Activated naive CD4-positive, alpha-beta T cell treated with anti-CD3 and anti-CD28 coated beads, Interleukin-2, amount 10 ng/mL, durations not matched to agents 7 days and 5 days (primary cell): ENCODE measurements at regions not wholly inside any gene's neighbourhood (a gene's known extent, or its start where the extent isn't known, plus 50 kb on each side); places are given as distances from the start of the nearest gene placed in this dataset.

Experiments used
- CTCF ChIA-PET: fragments of 350-600 bp; sonication (Branson Sonifier 250); formaldehyde crosslinking; loops from one replicate; lab custom pipeline; 2021; ENCODE audit warnings: antibody characterized with exemption; lab: Charles Lee
- DNase-seq: peaks from one replicate; pipeline ENCODE4 v3.0.0-alpha.2; 2020
- H3K27ac Mint-ChIP-seq: one replicate; pipeline ENCODE4 v1.8.0; 2021; ENCODE audit warnings: mild to moderate bottlenecking, moderate library complexity, mixed read lengths
- H3K27me3 Mint-ChIP-seq: one replicate; pipeline ENCODE4 v1.8.0; 2021; ENCODE audit warnings: mild to moderate bottlenecking, mixed read lengths
- H3K36me3 Mint-ChIP-seq: one replicate; pipeline ENCODE4 v1.8.0; 2021; ENCODE audit warnings: mixed read lengths
- H3K4me1 Mint-ChIP-seq: one replicate; pipeline ENCODE4 v1.8.0; 2021; ENCODE audit warnings: mixed read lengths
- H3K4me3 Mint-ChIP-seq: one replicate; pipeline ENCODE4 v1.8.0; 2021; ENCODE audit warnings: mild to moderate bottlenecking, moderate library complexity, mixed read lengths
- H3K9me3 Mint-ChIP-seq: one replicate; pipeline ENCODE4 v1.8.0; 2021; ENCODE audit warnings: mixed read lengths

DNA sequence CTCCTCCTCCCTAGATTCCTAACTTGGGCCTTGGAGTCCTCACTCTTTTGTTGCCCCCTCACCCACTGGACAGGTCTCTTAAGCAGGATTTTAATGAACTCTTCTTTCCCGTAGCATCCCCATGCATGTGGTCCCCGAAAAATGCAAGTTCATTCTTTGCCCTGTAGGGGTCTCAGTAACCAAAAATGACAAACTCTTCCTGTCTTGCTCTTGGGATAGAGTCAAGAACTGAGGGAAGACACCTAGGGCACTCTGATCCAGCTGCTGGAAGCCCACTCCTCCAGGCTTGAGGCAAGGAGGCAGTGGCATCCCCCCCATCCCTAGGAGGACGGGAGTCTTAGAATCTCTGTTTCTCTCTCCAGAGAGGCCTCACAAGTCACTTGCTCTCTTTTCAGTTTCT, 987.0 kb downstream of the DIAPH3 start:
- Mint-ChIP-seq H3K27me3 (no peaks in the 10 kb centered on the region), H3K4me1 (no peaks in the 10 kb centered on the region), H3K27ac (no peak overlapping the region), H3K4me3 (no peak overlapping the region), H3K36me3 (no peaks in the 10 kb centered on the region), H3K9me3 (peaks cover 2% of the 10 kb centered on the region)
- DNase-seq: no peak
- CTCF ChIA-PET: no interaction called here

- Mint-ChIP-seq H3K36me3 (no peaks in the 10 kb centered on the region), H3K27ac (no peak overlapping the region), H3K27me3 (no peaks in the 10 kb centered on the region), H3K4me3 (no peak overlapping the region), H3K4me1 (no peaks in the 10 kb centered on the region), H3K9me3 (peaks cover 2% of the 10 kb centered on the region)
- CTCF ChIA-PET: no interaction called here
- DNase-seq: no peak
Measured at GRCh38 chr13:59178344-59178743, 985.4 kb downstream of the DIAPH3 start.

DNA sequence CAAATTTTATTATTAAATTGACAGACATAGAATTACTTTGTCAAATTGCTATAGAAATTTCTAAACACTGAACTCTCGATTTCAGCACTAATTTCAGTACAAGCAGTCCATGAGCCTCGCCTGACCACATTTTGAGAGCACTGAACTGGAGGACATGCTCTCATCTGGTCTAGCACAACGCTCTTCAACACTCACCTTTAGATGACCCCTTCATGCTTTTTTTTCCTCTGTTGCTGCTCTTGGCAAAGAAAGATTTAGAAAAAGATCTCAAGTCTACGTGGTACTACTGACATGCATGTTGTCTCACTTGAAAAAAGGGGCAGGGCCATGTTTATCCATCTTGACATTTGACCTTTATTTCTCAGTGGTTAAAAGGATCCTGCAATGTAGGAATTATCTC, 981.5 kb downstream of the DIAPH3 start:
- no peak overlapping the region for H3K27ac Mint-ChIP-seq
- H3K36me3 Mint-ChIP-seq: no peaks in the 10 kb centered on the region
- H3K9me3 Mint-ChIP-seq: peaks cover 2% of the 10 kb centered on the region
- CTCF ChIA-PET: no interaction called here
- no peak overlapping the region for H3K4me3 Mint-ChIP-seq
- no peaks in the 10 kb centered on the region for H3K27me3 Mint-ChIP-seq
- DNase-seq: no peak
- no peaks in the 10 kb centered on the region for H3K4me1 Mint-ChIP-seq

- DNase-seq: no peak
- Mint-ChIP-seq H3K27me3 (no peaks in the 10 kb centered on the region), H3K36me3 (no peaks in the 10 kb centered on the region), H3K4me3 (no peak overlapping the region), H3K9me3 (peaks cover 2% of the 10 kb centered on the region), H3K4me1 (no peaks in the 10 kb centered on the region), H3K27ac (no peak overlapping the region)
- CTCF ChIA-PET: no interaction called here
Measured at GRCh38 chr13:59197397-59197796, 966.3 kb downstream of the DIAPH3 start.

GRCh38 chr13:59201841-59202240, 961.9 kb downstream of the DIAPH3 start:
- CTCF ChIA-PET: no interaction called here
- no peaks in the 10 kb centered on the region for H3K27me3 Mint-ChIP-seq

DNA sequence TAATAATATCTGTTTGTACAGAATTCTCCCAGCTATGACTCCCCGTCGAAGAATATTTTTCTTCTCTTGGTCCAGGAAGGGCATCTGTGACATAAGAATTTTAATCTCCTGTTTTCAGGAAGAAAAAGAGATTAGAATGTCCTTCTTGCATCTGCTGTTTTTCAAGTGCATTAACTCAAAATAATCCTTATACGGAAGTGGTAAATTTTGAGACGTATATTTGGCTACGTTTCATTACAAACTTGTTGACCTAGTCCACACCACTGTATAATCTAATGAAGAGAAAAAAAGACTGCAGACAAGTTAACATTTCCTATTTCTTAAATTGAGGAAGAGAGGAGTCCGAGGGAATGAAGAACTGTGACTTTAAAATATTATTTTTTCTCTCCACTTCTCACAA, 959.9 kb downstream of the DIAPH3 start:
- Mint-ChIP-seq H3K36me3 (no peaks in the 10 kb centered on the region), H3K27me3 (no peaks in the 10 kb centered on the region), H3K4me3 (no peak overlapping the region), H3K9me3 (no peaks in the 10 kb centered on the region), H3K27ac (no peak overlapping the region), H3K4me1 (no peaks in the 10 kb centered on the region)
- CTCF ChIA-PET: no interaction called here
- no peak for DNase-seq

More at GRCh38 chr13:59201841-59202240, 961.9 kb downstream of the DIAPH3 start:
- H3K4me1 Mint-ChIP-seq: no peaks in the 10 kb centered on the region
- no peak for DNase-seq
- H3K9me3 Mint-ChIP-seq: no peaks in the 10 kb centered on the region
- no peak overlapping the region for H3K4me3 Mint-ChIP-seq
- H3K36me3 Mint-ChIP-seq: no peaks in the 10 kb centered on the region
- no peak overlapping the region for H3K27ac Mint-ChIP-seq

- Mint-ChIP-seq H3K9me3 (no peaks in the 10 kb centered on the region), H3K4me3 (no peak overlapping the region), H3K27me3 (no peaks in the 10 kb centered on the region), H3K27ac (no peak overlapping the region), H3K4me1 (no peaks in the 10 kb centered on the region), H3K36me3 (no peaks in the 10 kb centered on the region)
- CTCF ChIA-PET: no interaction called here
- DNase-seq: no peak
Measured at GRCh38 chr13:59205501-59205900, 958.2 kb downstream of the DIAPH3 start.

DNA sequence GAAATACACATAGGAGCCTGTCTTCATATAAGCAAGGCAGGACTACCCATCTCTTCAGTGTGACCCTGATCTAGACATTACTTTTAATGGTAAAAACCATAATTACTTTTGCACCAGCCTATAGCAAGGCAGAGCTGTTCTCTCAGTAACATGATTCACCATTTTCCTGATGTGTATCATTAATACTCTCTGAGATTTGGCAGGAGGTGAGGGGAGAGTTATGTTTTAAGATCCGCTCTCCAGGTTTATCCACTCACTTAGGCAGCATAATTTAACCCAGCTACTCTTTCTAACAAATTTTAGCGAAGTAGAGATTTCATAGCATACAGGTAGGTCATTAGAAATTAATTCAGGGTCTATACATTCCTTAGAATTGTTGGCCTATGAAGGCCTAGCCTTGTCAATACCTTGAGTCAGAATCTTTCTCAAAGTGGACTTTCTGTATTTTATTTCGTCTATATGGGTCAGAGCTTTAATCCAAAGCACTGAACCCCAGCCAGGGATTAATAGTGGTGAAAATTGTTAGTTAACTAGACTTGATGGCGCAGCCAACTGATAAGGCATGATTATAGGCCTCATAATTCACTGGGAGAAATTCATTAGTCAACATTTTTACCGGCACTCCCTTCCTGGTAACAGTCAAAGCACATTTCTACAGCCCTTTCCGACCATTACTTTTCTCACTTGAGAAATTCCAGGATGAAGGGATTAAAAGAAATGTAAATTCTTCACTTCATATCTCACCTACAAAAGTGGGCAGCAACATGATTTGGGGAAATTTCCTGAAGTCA, 955.1 kb downstream of the DIAPH3 start:
- H3K27ac Mint-ChIP-seq: no peak overlapping the region
- CTCF ChIA-PET: no interaction called here
- H3K9me3 Mint-ChIP-seq: no peaks in the 10 kb centered on the region
- DNase-seq: no peak
- H3K36me3 Mint-ChIP-seq: no peaks in the 10 kb centered on the region
- no peak overlapping the region for H3K4me3 Mint-ChIP-seq
- H3K4me1 Mint-ChIP-seq: no peaks in the 10 kb centered on the region
- no peaks in the 10 kb centered on the region for H3K27me3 Mint-ChIP-seq

DNA sequence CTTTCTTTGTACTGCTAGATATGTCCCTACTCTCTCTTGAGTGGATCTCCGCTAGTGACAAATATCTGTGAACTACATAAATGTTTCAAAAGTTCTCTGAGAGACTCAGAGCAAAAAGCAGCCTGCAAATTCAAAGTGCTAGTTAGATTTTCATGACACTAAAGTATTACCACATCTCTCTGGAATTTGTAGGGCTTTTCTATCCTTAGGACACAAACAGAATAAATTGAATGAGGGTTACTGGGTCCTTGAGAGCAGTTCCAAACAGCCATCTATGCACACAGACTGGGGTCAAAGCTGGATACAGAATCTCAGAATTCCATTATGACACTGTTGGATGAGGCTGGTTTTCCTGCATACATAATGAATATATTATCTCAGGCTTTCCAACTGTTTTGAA, 953.2 kb downstream of the DIAPH3 start:
- CTCF ChIA-PET: no interaction called here
- H3K36me3 Mint-ChIP-seq: no peaks in the 10 kb centered on the region
- no peaks in the 10 kb centered on the region for H3K9me3 Mint-ChIP-seq
- no peak for DNase-seq
- no peaks in the 10 kb centered on the region for H3K27me3 Mint-ChIP-seq
- H3K4me1 Mint-ChIP-seq: no peaks in the 10 kb centered on the region
- H3K27ac Mint-ChIP-seq: no peak overlapping the region
- no peak overlapping the region for H3K4me3 Mint-ChIP-seq

DNA sequence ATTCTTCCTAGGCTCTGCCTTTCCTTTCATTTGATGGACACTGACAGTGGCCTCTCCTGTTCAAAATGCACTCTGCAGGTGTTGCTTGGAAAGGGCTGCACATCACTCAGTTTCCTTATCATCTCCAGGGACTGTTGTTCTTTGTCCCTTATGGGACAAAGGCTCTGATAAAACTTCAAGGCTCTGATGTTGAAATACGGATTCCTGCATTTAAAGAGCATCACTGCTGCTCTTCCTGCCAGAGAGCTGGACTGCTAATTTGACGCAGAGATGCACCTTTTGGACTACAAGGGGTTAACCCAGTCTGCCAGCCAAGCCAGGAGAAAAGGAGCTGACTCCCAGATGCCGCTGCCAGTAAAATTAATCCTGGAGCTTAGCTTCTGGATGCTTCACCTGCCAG, 952.1 kb downstream of the DIAPH3 start:
- Mint-ChIP-seq H3K9me3 (no peaks in the 10 kb centered on the region), H3K27me3 (no peaks in the 10 kb centered on the region), H3K4me3 (no peak overlapping the region), H3K36me3 (no peaks in the 10 kb centered on the region), H3K4me1 (no peaks in the 10 kb centered on the region), H3K27ac (no peak overlapping the region)
- no peak for DNase-seq
- CTCF ChIA-PET: no interaction called here

DNA sequence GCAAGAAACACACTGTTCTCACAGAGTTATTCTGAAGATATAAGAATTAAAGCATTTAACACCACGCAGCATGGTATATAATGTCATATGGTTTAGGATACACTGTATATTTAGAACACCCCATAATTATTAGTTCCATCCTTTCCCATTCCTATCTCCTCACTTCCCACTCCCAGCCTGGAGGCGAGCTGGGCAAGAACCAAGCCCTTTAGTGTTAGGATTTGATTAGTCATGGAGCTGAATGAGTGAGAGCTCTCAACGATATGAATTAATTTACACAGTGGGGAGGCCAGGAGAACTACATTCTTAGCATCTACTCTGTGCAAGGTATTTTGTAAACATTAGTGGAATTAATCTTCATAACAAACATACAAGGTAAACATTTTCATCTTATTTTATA, 934.3 kb downstream of the DIAPH3 start:
- Mint-ChIP-seq H3K27ac (no peak overlapping the region), H3K4me1 (no peaks in the 10 kb centered on the region), H3K36me3 (no peaks in the 10 kb centered on the region), H3K9me3 (no peaks in the 10 kb centered on the region), H3K4me3 (no peak overlapping the region), H3K27me3 (no peaks in the 10 kb centered on the region)
- CTCF ChIA-PET: no interaction called here
- DNase-seq: no peak

- Mint-ChIP-seq H3K9me3 (no peaks in the 10 kb centered on the region), H3K27ac (no peak overlapping the region), H3K4me1 (no peaks in the 10 kb centered on the region), H3K4me3 (no peak overlapping the region), H3K27me3 (no peaks in the 10 kb centered on the region), H3K36me3 (no peaks in the 10 kb centered on the region)
- CTCF ChIA-PET: no interaction called here
- no peak for DNase-seq
Measured at GRCh38 chr13:59229861-59230260, 933.9 kb downstream of the DIAPH3 start.

GRCh38 chr13:59230484-59231264, 933.1 kb downstream of the DIAPH3 start:
- Mint-ChIP-seq H3K36me3 (no peaks in the 10 kb centered on the region), H3K4me1 (no peaks in the 10 kb centered on the region), H3K27ac (no peak overlapping the region), H3K27me3 (no peaks in the 10 kb centered on the region), H3K9me3 (no peaks in the 10 kb centered on the region), H3K4me3 (no peak overlapping the region)
- CTCF ChIA-PET: no interaction called here
- DNase-seq: no peak

GRCh38 chr13:59236309-59236919, 927.3 kb downstream of the DIAPH3 start:
- H3K4me1 Mint-ChIP-seq: no peaks in the 10 kb centered on the region
- H3K36me3 Mint-ChIP-seq: no peaks in the 10 kb centered on the region
- no peaks in the 10 kb centered on the region for H3K9me3 Mint-ChIP-seq
- no peak for DNase-seq
- H3K27ac Mint-ChIP-seq: no peak overlapping the region
- CTCF ChIA-PET: no interaction called here
- no peak overlapping the region for H3K4me3 Mint-ChIP-seq
- no peaks in the 10 kb centered on the region for H3K27me3 Mint-ChIP-seq

GRCh38 chr13:59236944-59237343, 926.8 kb downstream of the DIAPH3 start:
- CTCF ChIA-PET: no interaction called here
- Mint-ChIP-seq H3K36me3 (no peaks in the 10 kb centered on the region), H3K4me3 (no peak overlapping the region), H3K27me3 (no peaks in the 10 kb centered on the region), H3K27ac (no peak overlapping the region), H3K9me3 (no peaks in the 10 kb centered on the region), H3K4me1 (no peaks in the 10 kb centered on the region)
- no peak for DNase-seq
